ENCODE measurements at regions not wholly inside any gene's neighbourhood (a gene's known extent, or its start where the extent isn't known, plus 50 kb on each side); places are given as distances from the start of the nearest gene placed in this dataset.
"Not testable (repeated sequence)": the region's sequence is repeated elsewhere in the genome, so short reads cannot be mapped to it uniquely, and the experiment has no call there.

DNA sequence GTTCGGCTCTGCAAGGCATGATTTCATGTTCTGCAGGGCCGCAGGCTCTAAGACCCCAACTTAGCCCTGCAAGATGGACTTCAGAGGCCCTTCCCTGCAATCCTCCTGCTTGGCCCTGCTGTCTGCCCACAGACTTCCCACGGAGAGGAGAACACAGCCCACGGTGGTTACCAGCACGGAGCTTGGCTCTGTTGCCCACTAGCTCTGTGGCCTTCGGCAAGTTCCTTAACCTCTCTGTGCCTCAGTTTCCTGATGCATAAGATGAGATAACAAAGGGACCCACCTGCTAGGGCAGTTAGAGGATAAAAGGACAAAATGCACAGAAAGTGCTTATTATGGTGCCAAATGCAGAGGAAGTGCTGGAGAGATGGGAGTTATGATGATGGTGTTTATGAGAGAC is 200.4 kb downstream of the HUNK start:
- H3K4me3 Mint-ChIP-seq = no peak overlapping the region
- no peaks in the 10 kb centered on the region for H3K27me3 Mint-ChIP-seq (ENCODE audit: low read depth)
- H3K4me1 Mint-ChIP-seq = peaks cover 8% of the 10 kb centered on the region
- no peak overlapping the region for H3K27ac Mint-ChIP-seq (ENCODE audit: unreplicated experiment)
- DNase-seq (ENCODE audit: low read depth, low spot score) = no peak
- no peaks in the 10 kb centered on the region for H3K9me3 Mint-ChIP-seq
- H3K36me3 Mint-ChIP-seq (ENCODE audit: low read depth) = no peaks in the 10 kb centered on the region
- TF ChIP-seq, protein P1, sequence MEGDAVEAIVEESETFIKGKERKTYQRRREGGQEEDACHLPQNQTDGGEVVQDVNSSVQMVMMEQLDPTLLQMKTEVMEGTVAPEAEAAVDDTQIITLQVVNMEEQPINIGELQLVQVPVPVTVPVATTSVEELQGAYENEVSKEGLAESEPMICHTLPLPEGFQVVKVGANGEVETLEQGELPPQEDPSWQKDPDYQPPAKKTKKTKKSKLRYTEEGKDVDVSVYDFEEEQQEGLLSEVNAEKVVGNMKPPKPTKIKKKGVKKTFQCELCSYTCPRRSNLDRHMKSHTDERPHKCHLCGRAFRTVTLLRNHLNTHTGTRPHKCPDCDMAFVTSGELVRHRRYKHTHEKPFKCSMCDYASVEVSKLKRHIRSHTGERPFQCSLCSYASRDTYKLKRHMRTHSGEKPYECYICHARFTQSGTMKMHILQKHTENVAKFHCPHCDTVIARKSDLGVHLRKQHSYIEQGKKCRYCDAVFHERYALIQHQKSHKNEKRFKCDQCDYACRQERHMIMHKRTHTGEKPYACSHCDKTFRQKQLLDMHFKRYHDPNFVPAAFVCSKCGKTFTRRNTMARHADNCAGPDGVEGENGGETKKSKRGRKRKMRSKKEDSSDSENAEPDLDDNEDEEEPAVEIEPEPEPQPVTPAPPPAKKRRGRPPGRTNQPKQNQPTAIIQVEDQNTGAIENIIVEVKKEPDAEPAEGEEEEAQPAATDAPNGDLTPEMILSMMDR (conservative IDR thresholded peaks at IDR 0.05) = no peak

DNA sequence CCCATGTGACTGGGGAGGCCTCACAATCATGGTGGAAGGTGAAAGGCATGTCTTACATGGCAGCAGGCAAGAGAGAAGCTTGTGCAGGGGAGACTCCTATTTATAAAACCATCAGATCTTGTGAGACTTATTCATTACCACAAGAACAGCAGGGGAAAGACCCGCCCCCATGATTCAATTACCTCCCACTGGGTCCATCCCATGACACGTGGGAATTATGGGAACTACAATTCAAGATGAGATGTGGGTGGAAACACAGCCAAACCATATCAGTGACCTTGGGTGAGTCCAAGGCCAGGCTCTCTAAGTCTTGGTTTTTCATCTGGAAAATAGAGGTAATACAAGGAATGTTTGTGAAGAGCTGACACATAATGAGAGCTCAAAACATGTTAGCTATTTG is 198.8 kb downstream of the HUNK start:
- H3K27ac Mint-ChIP-seq (ENCODE audit: unreplicated experiment); H3K9me3 Mint-ChIP-seq; H3K27me3 Mint-ChIP-seq (ENCODE audit: low read depth); H3K4me3 Mint-ChIP-seq; H3K36me3 Mint-ChIP-seq (ENCODE audit: low read depth); H3K4me1 Mint-ChIP-seq; DNase-seq (ENCODE audit: low read depth, low spot score): not testable (repeated sequence)

DNA sequence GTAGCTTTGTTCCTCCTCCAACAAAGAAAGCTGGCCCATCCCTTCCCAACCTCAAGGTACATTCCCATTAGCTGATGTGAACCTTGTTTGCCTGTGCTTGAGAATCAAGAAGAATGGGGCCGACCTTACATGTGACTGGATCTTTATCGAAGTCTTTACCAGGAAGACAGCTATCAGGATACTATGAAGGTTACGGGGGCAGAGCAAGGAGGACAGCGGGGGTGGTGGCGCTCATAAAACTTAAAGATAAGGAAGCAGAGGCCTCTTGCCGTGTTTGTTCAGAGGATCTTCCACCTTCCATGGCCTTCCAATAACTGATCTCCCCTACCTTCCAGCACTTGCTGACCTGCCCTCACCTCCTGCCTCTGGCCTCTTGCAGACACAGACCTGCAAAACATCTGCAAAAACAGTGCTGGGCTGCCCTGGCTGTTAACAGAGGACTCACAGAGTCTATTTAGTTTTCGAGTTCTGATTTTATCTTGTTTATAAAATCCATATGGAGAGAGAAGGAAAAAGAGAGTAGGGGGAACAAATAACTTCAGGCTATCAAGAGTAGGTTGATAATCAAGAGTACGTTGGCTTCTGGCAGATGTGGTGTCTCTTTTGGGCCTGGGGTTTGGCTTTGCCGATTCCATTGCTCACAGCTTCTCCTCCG is 198.0 kb downstream of the HUNK start:
- Mint-ChIP-seq H3K9me3 (no peaks in the 10 kb centered on the region), H3K4me1 (no peaks in the 10 kb centered on the region), H3K27ac (ENCODE audit: unreplicated experiment) (peak overlapping the region; percentile 61), H3K36me3 (ENCODE audit: low read depth) (no peaks in the 10 kb centered on the region), H3K27me3 (ENCODE audit: low read depth) (no peaks in the 10 kb centered on the region), H3K4me3 (no peak overlapping the region)
- DNase-seq (ENCODE audit: low read depth, low spot score) = no peak
- TF ChIP-seq, protein P1 (conservative IDR thresholded peaks at IDR 0.05) = no peak

DNA sequence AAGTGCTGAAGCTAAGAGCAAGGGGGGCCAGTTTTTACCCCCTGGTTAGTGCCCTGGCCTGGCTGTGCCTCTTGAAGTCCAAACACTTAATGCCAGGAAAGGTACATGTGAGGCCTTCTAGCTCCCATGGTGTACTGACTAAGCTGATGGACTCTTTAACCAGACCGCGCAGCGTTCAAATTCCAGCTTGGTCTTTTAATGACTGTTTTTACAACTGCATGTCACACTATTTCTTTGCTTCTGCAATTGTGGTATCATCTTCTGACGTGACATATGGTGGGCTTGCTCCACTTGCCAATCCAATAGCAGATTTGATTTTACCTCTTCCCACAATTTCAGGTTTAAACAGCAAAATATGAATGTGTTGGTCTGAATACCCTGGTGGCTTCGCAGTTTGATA is 197.3 kb downstream of the HUNK start:
- Mint-ChIP-seq H3K4me3 (no peak overlapping the region), H3K9me3 (no peaks in the 10 kb centered on the region), H3K27me3 (ENCODE audit: low read depth) (no peaks in the 10 kb centered on the region), H3K27ac (ENCODE audit: unreplicated experiment) (no peak overlapping the region), H3K4me1 (no peaks in the 10 kb centered on the region), H3K36me3 (ENCODE audit: low read depth) (no peaks in the 10 kb centered on the region)
- DNase-seq (ENCODE audit: low read depth, low spot score) = no peak
- TF ChIP-seq, protein P1 (conservative IDR thresholded peaks at IDR 0.05) = no peak

DNA sequence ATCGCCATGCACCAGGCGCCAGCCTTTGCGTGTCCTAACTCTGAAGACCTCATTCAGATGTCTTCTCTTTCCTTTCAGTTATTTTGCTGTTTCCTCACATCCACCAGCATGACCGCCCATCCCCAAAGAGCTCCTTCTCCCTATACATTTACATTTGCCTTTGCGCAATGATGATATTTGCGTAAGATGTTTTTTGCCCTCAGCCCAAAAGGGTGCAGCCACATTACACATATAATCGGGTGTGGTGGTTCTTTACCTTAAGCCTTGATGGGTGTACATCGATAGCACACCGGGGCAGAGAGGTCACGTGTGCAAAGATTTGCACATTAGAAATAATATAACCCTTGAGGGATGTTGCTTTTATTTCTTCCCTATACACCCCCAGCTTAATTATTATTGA is 192.8 kb downstream of the HUNK start:
- Mint-ChIP-seq H3K9me3 (no peaks in the 10 kb centered on the region), H3K27ac (ENCODE audit: unreplicated experiment) (no peak overlapping the region), H3K4me3 (no peak overlapping the region), H3K36me3 (ENCODE audit: low read depth) (no peaks in the 10 kb centered on the region), H3K4me1 (no peaks in the 10 kb centered on the region), H3K27me3 (ENCODE audit: low read depth) (no peaks in the 10 kb centered on the region)
- no peak for DNase-seq (ENCODE audit: low read depth, low spot score)
- TF ChIP-seq, protein P1 (conservative IDR thresholded peaks at IDR 0.05) = no peak

DNA sequence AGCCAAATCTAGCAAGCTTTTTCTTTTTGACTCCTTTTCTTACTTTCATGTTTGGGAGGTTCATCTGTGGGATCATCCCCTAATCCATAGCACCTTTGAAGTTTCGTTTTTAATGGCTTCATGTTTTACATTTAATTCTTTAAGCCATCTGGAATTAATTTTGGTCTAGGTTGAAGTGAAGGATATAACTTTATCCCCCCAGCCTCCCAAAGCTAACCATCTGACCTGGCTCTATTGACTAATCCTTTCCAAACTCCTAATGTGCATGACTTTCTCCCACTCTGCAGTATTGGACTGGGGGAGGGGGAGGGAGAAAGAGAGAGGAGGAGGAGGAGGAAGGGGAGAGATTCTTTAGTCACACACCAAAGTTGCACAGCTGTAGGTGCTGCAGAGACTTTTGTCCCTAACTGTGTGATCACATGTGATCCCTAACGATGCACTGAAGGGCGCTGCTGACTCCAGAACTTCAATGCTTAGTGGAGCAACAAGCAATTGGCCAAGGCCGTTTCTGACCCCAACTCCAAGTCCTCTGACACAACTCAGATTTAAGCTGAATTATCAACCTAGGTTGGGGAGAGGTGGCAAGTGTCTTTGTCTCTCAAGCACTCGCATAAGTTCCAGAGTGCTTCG is 191.6 kb downstream of the HUNK start:
- Mint-ChIP-seq H3K9me3 (no peaks in the 10 kb centered on the region), H3K27ac (ENCODE audit: unreplicated experiment) (no peak overlapping the region), H3K27me3 (ENCODE audit: low read depth) (no peaks in the 10 kb centered on the region), H3K36me3 (ENCODE audit: low read depth) (no peaks in the 10 kb centered on the region), H3K4me3 (no peak overlapping the region), H3K4me1 (no peaks in the 10 kb centered on the region)
- DNase-seq (ENCODE audit: low read depth, low spot score) = no peak
- TF ChIP-seq, protein P1 (conservative IDR thresholded peaks at IDR 0.05) = no peak
